IPS DF 19.7 (cell line): ENCODE measurements at regions not wholly inside any gene's neighbourhood (a gene's known extent, or its start where the extent isn't known, plus 50 kb on each side); places are given as distances from the start of the nearest gene placed in this dataset.
"Not testable (repeated sequence)": the region's sequence is repeated elsewhere in the genome, so short reads cannot be mapped to it uniquely, and the experiment has no call there.

ENCODE experiments used
- DNase-seq: peaks from one replicate; pipeline ENCODE4 v3.0.0-alpha.2; 2013; ENCODE audit warnings: low read depth, low spot score

GRCh38 chr11:116338500-116338899, 434.3 kb downstream of the BUD13 start:
- not testable (repeated sequence) for DNase-seq

DNA sequence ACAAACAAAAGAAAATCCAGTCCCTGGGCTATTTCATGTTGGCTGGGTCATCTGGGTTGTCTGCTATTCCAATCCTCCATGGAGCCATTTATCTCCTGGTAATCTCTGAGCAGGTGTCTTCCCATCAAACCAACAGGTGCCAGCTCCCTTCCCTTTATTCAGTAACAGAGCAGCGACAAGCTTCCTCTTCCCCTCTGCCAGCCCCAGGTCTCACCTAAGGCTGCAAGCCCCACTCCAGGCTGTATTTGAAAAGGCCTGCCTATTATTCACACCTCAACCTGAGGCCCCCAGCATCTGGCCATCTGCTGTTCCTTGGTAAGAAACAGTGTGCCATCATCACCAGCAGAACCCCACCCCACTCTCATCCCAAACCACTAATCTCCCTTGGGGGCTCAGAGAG, 436.2 kb downstream of the BUD13 start:
- DNase-seq, result no peak

GRCh38 chr11:116335891-116336290, 436.9 kb downstream of the BUD13 start:
- DNase-seq, result no peak

GRCh38 chr11:116335078-116335477, 437.7 kb downstream of the BUD13 start:
- DNase-seq, result no peak

DNA sequence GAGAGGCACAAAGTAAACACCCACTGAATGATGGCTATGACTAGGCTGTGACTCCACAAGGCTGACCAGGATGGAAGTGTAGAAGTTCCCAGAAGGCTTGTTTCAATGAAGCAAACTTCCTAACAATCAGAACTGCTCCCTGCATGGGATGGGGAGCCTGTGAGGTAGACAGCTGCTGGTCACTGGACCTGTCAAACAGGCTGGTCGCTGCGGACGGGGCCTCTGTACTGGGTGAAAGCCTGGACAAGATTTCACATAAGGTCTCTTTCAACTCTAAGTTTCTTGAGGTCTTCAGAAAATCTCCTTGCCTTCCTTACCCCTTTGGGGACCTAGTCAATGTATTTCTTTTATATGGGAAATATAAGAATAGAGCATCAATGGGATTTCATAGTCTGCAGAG, 438.2 kb downstream of the BUD13 start:
- no peak for DNase-seq

GRCh38 chr11:116333001-116333535, 439.7 kb downstream of the BUD13 start:
- DNase-seq, result no peak

- no peak for DNase-seq
Observed at GRCh38 chr11:116332391-116332790, 440.4 kb downstream of the BUD13 start.

DNA sequence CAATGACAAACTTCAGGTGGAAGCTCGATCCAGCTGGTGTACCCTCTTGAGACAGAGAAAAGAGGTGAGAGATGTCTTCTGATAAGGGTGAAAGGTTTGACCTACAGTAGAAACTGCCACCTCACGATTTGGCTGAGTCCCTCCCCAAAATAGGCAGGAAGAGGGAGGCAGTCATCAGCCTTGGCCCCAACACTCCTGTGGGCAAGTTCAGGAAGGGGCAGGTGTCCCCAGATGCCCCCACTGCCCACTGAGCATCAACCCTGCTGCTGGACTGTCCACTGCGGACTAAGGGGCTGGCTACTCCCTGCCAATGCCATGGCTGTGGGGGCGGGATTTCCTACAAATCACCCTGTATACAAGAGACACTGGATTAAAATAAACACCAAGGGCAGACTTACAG, 441.4 kb downstream of the BUD13 start:
- no peak for DNase-seq

- no peak for DNase-seq
Observed at GRCh38 chr11:116330439-116331185, 442.2 kb downstream of the BUD13 start.

- no peak for DNase-seq
Observed at GRCh38 chr11:116329354-116330090, 443.3 kb downstream of the BUD13 start.

DNA sequence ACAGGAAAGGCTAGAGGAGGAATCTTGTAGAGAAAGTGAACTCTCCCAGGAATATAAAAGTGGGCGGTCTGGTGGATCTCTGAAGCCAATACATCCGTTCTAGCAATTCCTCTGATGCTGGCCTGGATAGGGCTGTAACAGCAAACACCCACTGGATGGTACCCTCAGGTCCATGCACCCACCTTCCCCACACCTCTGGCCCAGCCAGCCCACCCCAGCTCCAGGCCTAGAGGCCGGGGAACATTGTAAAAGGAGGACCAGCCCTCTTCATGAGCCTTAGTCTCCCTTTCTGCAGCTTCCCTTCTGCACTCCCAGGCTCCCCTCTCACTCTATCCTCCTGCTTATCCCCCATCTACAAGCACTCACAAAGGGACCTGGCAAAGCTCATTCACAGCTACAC, 443.9 kb downstream of the BUD13 start:
- DNase-seq, result no peak

DNA sequence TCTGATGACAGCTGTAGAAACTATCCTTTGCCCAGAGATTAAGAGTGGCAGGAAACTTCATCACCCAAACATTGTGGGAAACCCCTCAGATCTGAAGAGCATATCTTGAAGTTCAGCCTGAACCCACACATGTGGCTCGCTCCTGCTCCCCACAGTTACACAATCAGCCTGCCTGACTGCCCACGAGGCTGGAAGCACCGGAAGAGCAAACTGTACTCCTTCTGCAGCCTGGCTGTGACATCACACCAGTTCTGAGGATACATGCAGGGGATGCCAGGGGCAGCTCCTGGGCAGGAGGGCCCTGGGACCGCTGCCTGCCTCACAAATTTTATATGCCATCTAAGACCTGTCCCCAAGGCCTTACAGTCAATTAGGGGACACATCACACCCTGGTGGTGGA, 444.4 kb downstream of the BUD13 start:
- DNase-seq, result no peak

GRCh38 chr11:116326146-116326545, 446.6 kb downstream of the BUD13 start:
- DNase-seq, result no peak

GRCh38 chr11:116325247-116325646, 447.5 kb downstream of the BUD13 start:
- DNase-seq, result no peak

DNA sequence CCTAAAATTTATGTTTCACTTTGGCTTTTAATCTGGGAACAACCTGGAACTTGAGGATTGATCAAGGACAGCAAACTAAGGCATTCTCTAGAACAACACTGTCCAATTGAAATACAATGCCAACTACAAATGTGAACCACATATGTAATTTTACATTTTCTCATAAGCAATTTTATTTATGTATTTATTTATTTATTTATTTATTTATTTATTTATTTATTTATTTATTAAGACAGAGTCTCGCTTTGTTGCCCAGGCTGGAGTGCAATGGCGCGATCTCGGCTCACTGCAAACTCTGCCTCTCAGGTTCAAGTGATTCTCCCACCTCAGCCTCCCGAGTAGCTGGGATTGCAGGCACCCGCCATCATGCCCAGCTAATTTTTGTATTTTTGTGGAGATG, 448.7 kb downstream of the BUD13 start:
- DNase-seq, result not testable (repeated sequence)

DNA sequence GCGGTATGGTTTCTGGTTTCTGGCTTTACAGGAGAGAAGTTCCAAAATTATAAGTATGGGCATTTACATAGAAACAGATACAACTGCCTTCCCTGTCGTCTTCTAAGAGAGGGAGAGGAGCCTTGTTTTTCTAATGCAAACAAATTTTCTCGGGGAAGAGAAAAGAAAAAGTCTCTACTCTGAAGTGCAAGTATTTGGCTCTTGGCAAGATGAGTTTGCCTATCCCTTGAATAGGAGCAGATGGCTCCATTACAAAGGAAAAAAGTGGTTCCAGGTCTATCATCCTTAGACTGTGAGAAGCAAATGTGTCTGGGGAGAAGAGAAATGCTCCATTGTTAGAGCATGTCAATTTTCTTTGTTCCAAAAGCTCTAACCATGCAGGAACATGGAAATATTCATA, 455.6 kb downstream of the BUD13 start:
- no peak for DNase-seq

DNA sequence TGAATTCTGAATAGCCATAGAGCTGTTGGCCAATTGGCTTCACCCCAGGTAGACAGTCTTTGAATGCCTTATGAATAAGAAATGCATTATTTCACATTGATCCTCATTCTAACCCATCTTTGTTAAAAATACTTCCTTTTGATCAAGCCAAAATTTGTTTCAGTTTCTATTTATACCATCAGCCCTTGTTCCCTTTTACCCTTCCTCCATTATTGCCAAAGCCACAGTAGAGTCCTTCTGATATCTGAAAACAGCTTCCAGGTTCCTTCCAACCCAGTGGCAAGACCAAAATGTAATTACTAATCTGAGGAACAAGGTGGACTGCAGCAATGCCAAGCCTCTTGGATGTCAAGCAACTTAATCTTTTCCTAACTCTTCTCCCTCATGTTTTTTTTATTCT, 458.8 kb downstream of the BUD13 start:
- DNase-seq, result no peak

DNA sequence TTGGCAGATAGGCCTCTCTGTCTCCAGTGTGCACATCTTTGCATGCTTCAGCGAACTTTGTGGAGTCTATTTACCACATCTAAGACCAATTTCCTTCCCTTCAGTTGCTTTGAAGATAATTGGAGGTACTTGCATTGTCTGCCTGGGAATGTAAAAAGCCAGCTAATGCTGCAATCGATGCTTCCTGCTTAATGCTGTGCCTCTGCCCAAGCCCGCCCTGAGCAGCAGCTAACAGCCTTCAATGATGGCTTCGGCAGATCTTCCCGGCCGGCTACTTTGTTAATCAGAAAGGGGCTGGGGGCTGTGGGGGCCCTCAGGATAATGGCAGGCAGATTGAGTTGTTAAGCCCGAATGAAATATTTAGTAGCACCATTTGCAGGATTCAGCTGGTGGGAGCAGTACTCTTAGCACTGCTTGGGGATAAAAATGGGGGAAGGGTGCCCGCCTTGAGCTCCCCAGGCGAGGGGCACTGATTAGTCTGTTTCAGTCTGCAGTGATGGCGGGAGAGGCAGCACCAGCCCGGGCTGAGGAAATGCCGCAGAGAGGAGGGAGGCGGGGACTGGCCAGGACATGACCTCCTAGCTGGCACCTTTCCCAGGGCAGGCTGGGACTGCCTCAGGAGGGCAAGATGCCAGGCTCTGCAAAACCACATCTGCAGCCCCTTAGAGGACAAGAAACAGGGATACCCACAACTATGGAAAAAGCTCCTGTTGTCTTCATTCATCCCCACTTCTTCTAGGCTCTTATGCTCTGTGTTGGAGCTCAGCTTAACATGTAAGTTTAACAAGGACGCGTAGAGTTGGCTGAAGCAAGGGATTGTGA, 460.0 kb downstream of the BUD13 start:
- DNase-seq, result no peak

GRCh38 chr11:116311206-116311605, 461.6 kb downstream of the BUD13 start:
- DNase-seq, result no peak

- no peak for DNase-seq
Observed at GRCh38 chr11:116310698-116311097, 462.1 kb downstream of the BUD13 start.

- no peak for DNase-seq
Observed at GRCh38 chr11:116310226-116310625, 462.6 kb downstream of the BUD13 start.

DNA sequence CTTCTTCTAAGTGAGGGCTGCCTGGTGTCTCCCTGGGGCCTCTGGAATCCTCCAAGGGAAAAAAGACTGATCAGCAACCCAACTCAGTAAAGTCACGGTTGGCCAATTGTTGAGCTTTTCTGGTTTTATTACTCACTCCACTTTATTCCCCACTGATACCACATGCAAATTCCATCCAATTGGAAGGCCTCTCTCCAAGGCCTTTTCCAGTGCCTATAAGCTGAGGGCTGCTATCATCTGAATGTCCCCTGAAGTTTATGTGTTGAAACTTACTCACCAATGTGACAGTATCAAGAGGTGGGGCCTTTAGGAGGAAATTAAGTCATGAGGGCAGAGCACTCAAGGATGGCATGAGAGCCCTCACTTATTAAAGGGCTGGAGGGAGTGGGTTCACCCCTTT, 463.3 kb downstream of the BUD13 start:
- no peak for DNase-seq
